SK-N-SH (cell line): ENCODE measurements at regions not wholly inside any gene's neighbourhood (a gene's known extent, or its start where the extent isn't known, plus 50 kb on each side); places are given as distances from the start of the nearest gene placed in this dataset.

Source experiments
- CTCF ChIA-PET: fragments of 300-600, 350-600 bp; formaldehyde crosslinking; extraction: SDS; loops from one replicate; lab custom pipeline; 2021; lab: Yijun Ruan, JAX
- POLR2A ChIA-PET: fragments of 350-600 bp; sonication (Branson Sonifier 250); formaldehyde crosslinking; extraction: SDS; loops from one replicate; lab custom pipeline; 2020; ENCODE audit warnings: antibody characterized with exemption, inconsistent platforms; lab: Yijun Ruan, JAX
- DNase-seq: peaks from one replicate; pipeline ENCODE4 v3.0.0; 2012
- H2AFZ ChIP-seq: fragments of 200-600 bp; sonication (generic); 2 replicates; pipeline ENCODE4 v1.8.1; 2016; ENCODE audit warnings: antibody characterized with exemption, mild to moderate bottlenecking, low read depth
- H3F3A ChIP-seq: fragments of 200-600 bp; sonication (generic); replicated peaks from 2 replicates; pipeline ENCODE3; 2016; ENCODE audit warnings: antibody characterized with exemption, mild to moderate bottlenecking; ENCODE audit not compliant: insufficient read depth
- H3K27ac ChIP-seq, 2 experiments: fragments of 200-500 bp in 1 of 2; fragments of 200-600 bp in 1 of 2; sonication (Bioruptor generic) in 1 of 2; sonication (generic), shearing (Covaris generic) in 1 of 2; 2 replicates each; pipeline versions ENCODE4 v1.5.1 to v1.6.1; 2014 to 2016; ENCODE audit warnings: low read depth in 2 of 2, inconsistent platforms in 1 of 2, low read length in 1 of 2, mild to moderate bottlenecking in 1 of 2, mixed read lengths in 1 of 2
- H3K27me3 ChIP-seq: fragments of 200-600 bp; sonication (generic), shearing (Covaris generic); 2 replicates; pipeline ENCODE4 v1.6.1; 2016; ENCODE audit warnings: mixed run types; ENCODE audit not compliant: insufficient read depth
- H3K36me3 ChIP-seq, 2 experiments: fragments of 200-500 bp in 1 of 2; fragments of 200-600 bp in 1 of 2; sonication (Bioruptor generic) in 1 of 2; sonication (generic) in 1 of 2; replicated peaks in 1 of 2; 2 replicates each; pipeline versions ENCODE3 to v1.5.1; 2014 to 2016; ENCODE audit warnings: low read length in 1 of 2, mild to moderate bottlenecking in 1 of 2; ENCODE audit not compliant: insufficient read depth in 2 of 2, control insufficient read depth in 1 of 2
- H3K4me1 ChIP-seq, 2 experiments: fragments of 200-500 bp in 1 of 2; fragments of 200-600 bp in 1 of 2; sonication (Bioruptor generic) in 1 of 2; sonication (generic), shearing (Covaris generic) in 1 of 2; 2 replicates each; pipeline versions ENCODE4 v1.5.1 to v1.6.1; 2014 to 2016; ENCODE audit warnings: low read depth in 1 of 2, low read length in 1 of 2, mixed run types in 1 of 2; ENCODE audit not compliant: insufficient read depth in 2 of 2, control insufficient read depth in 1 of 2
- H3K4me2 ChIP-seq: fragments of 200-600 bp; sonication (generic), shearing (Covaris generic); 2 replicates; pipeline ENCODE4 v1.6.1; 2017; ENCODE audit warnings: mixed run types
- H3K4me3 ChIP-seq, 2 experiments: fragments of 200-500 bp in 1 of 2; fragments of 200-600 bp in 1 of 2; sonication (Bioruptor generic) in 1 of 2; sonication (generic), shearing (Covaris generic) in 1 of 2; 2 replicates each; pipeline versions ENCODE4 v1.5.1 to v1.8.1; 2014 to 2016; ENCODE audit warnings: low read depth in 2 of 2, inconsistent platforms in 1 of 2, low read length in 1 of 2, mild to moderate bottlenecking in 1 of 2, mixed read lengths in 1 of 2, moderate library complexity in 1 of 2
- H3K79me2 ChIP-seq: fragments of 200-600 bp; sonication (generic); 2 replicates; pipeline ENCODE4 v1.8.1; 2017; ENCODE audit warnings: mild to moderate bottlenecking; ENCODE audit not compliant: insufficient read depth
- H3K9ac ChIP-seq: fragments of 200-600 bp; sonication (generic); 2 replicates; pipeline ENCODE4 v1.6.1; 2017; ENCODE audit warnings: mixed run types
- H3K9me2 ChIP-seq: fragments of 200-600 bp; sonication (generic); 2 replicates; pipeline ENCODE4 v1.6.1; 2017; ENCODE audit warnings: mixed run types
- H3K9me3 ChIP-seq: fragments of 200-600 bp; sonication (generic); 2 replicates; pipeline ENCODE4 v1.6.1; 2017; ENCODE audit warnings: mixed run types, mild to moderate bottlenecking, moderate library complexity
- H4K20me1 ChIP-seq: fragments of 200-600 bp; sonication (generic); 2 replicates; pipeline ENCODE4 v1.6.1; 2017; ENCODE audit warnings: mild to moderate bottlenecking, mixed run types; ENCODE audit not compliant: insufficient read depth
- FOSL2 ChIP-seq: IDR thresholded peaks from 2 replicates; pipeline ENCODE4 v1.4.0; 2012; ENCODE audit warnings: low read depth, mild to moderate bottlenecking, moderate library complexity, borderline replicate concordance
- FOXJ3 ChIP-seq: sonication (generic); formaldehyde crosslinking; IDR thresholded peaks from 2 replicates; pipeline ENCODE4 v1.5.1; 2020; ENCODE audit warnings: mild to moderate bottlenecking, missing genetic modification reagents
- MEF2A ChIP-seq: IDR thresholded peaks from 2 replicates; pipeline ENCODE4 v1.4.0; 2012; ENCODE audit warnings: low read depth, borderline replicate concordance
- MXI1 ChIP-seq: IDR thresholded peaks from 2 replicates; pipeline ENCODE4 v1.6.1; 2012; ENCODE audit warnings: mild to moderate bottlenecking, low read depth, low read length, improper control_type of control experiment
- RXRA ChIP-seq: IDR thresholded peaks from 2 replicates; pipeline ENCODE4 v1.4.0; 2012; ENCODE audit warnings: low read depth, mild to moderate bottlenecking, borderline replicate concordance
- SIN3A ChIP-seq: IDR thresholded peaks from 2 replicates; pipeline ENCODE4 v1.6.1; 2012; ENCODE audit warnings: low read depth, mild to moderate bottlenecking, low read length, moderate library complexity, borderline replicate concordance
- TAF1 ChIP-seq: IDR thresholded peaks from 2 replicates; pipeline ENCODE4 v1.6.1; 2012; ENCODE audit warnings: low read depth, mild to moderate bottlenecking, low read length, moderate library complexity, borderline replicate concordance
- TCF12 ChIP-seq: IDR thresholded peaks from 2 replicates; pipeline ENCODE4 v1.4.0; 2012
- ZBTB33 ChIP-seq: IDR thresholded peaks from 2 replicates; pipeline ENCODE4 v1.4.0; 2012; ENCODE audit warnings: low read depth, borderline replicate concordance
- WGBS: methylation state at CpG from one replicate; pipeline ENCODE4 v1.1.6; 2017; ENCODE audit warnings: low lambda C conversion rate; 5-methylcytosine and 5-hydroxymethylcytosine counted together
- TF ChIP-seq, protein P1 (sequence below): IDR thresholded peaks from 2 replicates; pipeline ENCODE4; 2012
- TF ChIP-seq, protein P2 (sequence below): IDR thresholded peaks from 2 replicates; pipeline ENCODE4 v1.4.0; 2012; ENCODE audit warnings: low read depth, borderline replicate concordance
- TF ChIP-seq, protein P3 (sequence below): IDR thresholded peaks from 2 replicates; pipeline ENCODE4 v1.6.1; 2012; ENCODE audit warnings: mild to moderate bottlenecking, low read depth, low read length, moderate library complexity

DNA sequence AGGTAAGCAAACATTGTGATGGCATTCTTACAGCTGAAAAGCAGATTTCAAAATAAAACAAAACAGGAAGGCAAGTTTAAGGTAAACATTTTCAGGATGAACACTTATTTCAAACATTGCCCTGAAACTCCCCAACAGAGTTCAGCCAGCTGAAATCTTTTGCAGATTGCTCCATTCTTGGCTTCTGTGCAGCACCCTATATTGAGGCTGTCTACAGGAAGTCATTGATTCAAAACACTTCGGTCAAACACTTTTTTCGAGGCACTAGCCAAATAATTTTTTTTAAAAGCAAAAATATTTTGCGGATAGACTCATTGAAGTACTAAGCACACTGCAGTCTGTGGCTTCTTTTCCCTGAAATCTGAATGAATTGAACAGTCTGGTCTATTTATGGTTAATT, 318.1 kb upstream of the PDE3A start:
- Histone ChIP-seq H3K9ac (no peak overlapping the region), H3K27ac (no peak overlapping the region), H3F3A (no peaks in the 10 kb centered on the region), H3K9me2 (no peaks in the 10 kb centered on the region)
- POLR2A ChIA-PET, result no interaction called here
- TF ChIP-seq MEF2A (no peak), ZBTB33 (no peak), RXRA (no peak), TAF1 (no peak), SIN3A (no peak), MXI1 (no peak), TCF12 (no peak), FOXJ3 (CRISPR knock-in tag) (no peak), FOSL2 (no peak)
- TF ChIP-seq, protein P1, sequence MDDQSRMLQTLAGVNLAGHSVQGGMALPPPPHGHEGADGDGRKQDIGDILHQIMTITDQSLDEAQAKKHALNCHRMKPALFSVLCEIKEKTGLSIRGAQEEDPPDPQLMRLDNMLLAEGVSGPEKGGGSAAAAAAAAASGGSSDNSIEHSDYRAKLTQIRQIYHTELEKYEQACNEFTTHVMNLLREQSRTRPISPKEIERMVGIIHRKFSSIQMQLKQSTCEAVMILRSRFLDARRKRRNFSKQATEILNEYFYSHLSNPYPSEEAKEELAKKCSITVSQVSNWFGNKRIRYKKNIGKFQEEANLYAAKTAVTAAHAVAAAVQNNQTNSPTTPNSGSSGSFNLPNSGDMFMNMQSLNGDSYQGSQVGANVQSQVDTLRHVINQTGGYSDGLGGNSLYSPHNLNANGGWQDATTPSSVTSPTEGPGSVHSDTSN, result no peak
- TF ChIP-seq, protein P2, sequence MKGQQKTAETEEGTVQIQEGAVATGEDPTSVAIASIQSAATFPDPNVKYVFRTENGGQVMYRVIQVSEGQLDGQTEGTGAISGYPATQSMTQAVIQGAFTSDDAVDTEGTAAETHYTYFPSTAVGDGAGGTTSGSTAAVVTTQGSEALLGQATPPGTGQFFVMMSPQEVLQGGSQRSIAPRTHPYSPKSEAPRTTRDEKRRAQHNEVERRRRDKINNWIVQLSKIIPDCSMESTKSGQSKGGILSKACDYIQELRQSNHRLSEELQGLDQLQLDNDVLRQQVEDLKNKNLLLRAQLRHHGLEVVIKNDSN, result no peak
- TF ChIP-seq, protein P3, sequence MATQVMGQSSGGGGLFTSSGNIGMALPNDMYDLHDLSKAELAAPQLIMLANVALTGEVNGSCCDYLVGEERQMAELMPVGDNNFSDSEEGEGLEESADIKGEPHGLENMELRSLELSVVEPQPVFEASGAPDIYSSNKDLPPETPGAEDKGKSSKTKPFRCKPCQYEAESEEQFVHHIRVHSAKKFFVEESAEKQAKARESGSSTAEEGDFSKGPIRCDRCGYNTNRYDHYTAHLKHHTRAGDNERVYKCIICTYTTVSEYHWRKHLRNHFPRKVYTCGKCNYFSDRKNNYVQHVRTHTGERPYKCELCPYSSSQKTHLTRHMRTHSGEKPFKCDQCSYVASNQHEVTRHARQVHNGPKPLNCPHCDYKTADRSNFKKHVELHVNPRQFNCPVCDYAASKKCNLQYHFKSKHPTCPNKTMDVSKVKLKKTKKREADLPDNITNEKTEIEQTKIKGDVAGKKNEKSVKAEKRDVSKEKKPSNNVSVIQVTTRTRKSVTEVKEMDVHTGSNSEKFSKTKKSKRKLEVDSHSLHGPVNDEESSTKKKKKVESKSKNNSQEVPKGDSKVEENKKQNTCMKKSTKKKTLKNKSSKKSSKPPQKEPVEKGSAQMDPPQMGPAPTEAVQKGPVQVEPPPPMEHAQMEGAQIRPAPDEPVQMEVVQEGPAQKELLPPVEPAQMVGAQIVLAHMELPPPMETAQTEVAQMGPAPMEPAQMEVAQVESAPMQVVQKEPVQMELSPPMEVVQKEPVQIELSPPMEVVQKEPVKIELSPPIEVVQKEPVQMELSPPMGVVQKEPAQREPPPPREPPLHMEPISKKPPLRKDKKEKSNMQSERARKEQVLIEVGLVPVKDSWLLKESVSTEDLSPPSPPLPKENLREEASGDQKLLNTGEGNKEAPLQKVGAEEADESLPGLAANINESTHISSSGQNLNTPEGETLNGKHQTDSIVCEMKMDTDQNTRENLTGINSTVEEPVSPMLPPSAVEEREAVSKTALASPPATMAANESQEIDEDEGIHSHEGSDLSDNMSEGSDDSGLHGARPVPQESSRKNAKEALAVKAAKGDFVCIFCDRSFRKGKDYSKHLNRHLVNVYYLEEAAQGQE, result no peak
- TF ChIP-seq, all 33 proteins: peak for 0
- no peak for DNase-seq
- Histone ChIP-seq H3K27me3 (no peaks in the 10 kb centered on the region), H4K20me1 (no peaks in the 10 kb centered on the region), H3K4me3 (no peak overlapping the region), H3K36me3 (no peaks in the 10 kb centered on the region), H3K9me3 (no peaks in the 10 kb centered on the region), H2AFZ (no peak overlapping the region), H3K4me2 (no peak overlapping the region), H3K4me1 (no peaks in the 10 kb centered on the region), H3K79me2 (no peaks in the 10 kb centered on the region)
- CTCF ChIA-PET, result interaction anchor here (0.6 to 1.0 kb wide), 2 partner anchors 23 to 693 kb away, joined by 3 read pairs; no protein-coding TSS in a partner anchor
- WGBS, result 71% methylated on average over 3 of the region's 3 CpGs
